ENCODE measurements at regions not wholly inside any gene's neighbourhood (a gene's known extent, or its start where the extent isn't known, plus 50 kb on each side); places are given as distances from the start of the nearest gene placed in this dataset.

- intact Hi-C loops (cut with micrococcal nuclease) = no loop called here
- Histone ChIP-seq H3K27me3 (ENCODE audit: insufficient read depth, low read length) (no peaks in the 10 kb centered on the region), H3K4me3 (replicated peaks in 1 of 2; ENCODE audit: low read depth in 1 of 2, low read length in 2 of 2) (no peak overlapping the region), H3K4me1 (ENCODE audit: control insufficient read depth in 1 of 2, insufficient read depth in 2 of 2, low read length in 2 of 2) (no peaks in the 10 kb centered on the region), H3K79me2 (ENCODE audit: insufficient read depth, low read length) (no peaks in the 10 kb centered on the region), H3K27ac (ENCODE audit: low read depth, low read length) (no peak overlapping the region), H3K4me2 (ENCODE audit: low read length) (no peak overlapping the region), H4K20me1 (ENCODE audit: insufficient read depth) (no peaks in the 10 kb centered on the region), H3K9ac (ENCODE audit: low read length) (no peak overlapping the region), H3K36me3 (ENCODE audit: control insufficient read depth in 1 of 2, insufficient read depth in 2 of 2, low read length in 2 of 2) (no peaks in the 10 kb centered on the region), H2AFZ (ENCODE audit: low read depth, low read length, poor library complexity, severe bottlenecking) (no peak overlapping the region), H3K9me2 (ENCODE audit: insufficient read depth) (no peaks in the 10 kb centered on the region), H3K9me3 (ENCODE audit: control insufficient read depth in 1 of 2, insufficient read depth in 1 of 2, low read depth in 1 of 2, low read length in 2 of 2) (no peaks in the 10 kb centered on the region)
- CTCF ChIA-PET = no interaction called here
- POLR2A ChIA-PET = no interaction called here
- no peak for ATAC-seq
- DNase-seq (ENCODE audit: low read depth, low spot score) = no peak
- BruUV-seq (replicated peaks) = no TSS peak
- no peak for TF ChIP-seq CTCF (IDR thresholded peaks at IDR 0.05 in 2 of 3, conservative IDR thresholded peaks at IDR 0.05 in 1 of 3; ENCODE audit: borderline replicate concordance in 1 of 3, insufficient read depth in 1 of 3, low read depth in 2 of 3, low read length in 2 of 3)
- RAD21 ChIA-PET (ENCODE audit: low non-redundant PET in 1 of 2, low total read pairs in 2 of 2, uncharacterized antibody in 2 of 2, unreplicated experiment in 2 of 2) = no interaction called here
Observed at GRCh38 chr1:222973561-222973960, 158.7 kb downstream of the DISP1 start.

GRCh38 chr1:222974496-222974895 lies 159.7 kb downstream of the DISP1 start:
- H4K20me1 ChIP-seq (ENCODE audit: insufficient read depth) = no peaks in the 10 kb centered on the region
- ATAC-seq (no peak), DNase-seq (ENCODE audit: low read depth, low spot score) (no peak)
- ChIA-PET POLR2A (no interaction called here), RAD21 (ENCODE audit: low non-redundant PET in 1 of 2, low total read pairs in 2 of 2, uncharacterized antibody in 2 of 2, unreplicated experiment in 2 of 2) (no interaction called here), CTCF (no interaction called here)
- H3K27me3 ChIP-seq (ENCODE audit: insufficient read depth, low read length) = no peaks in the 10 kb centered on the region
- intact Hi-C loops (cut with micrococcal nuclease) = no loop called here
- no peaks in the 10 kb centered on the region for H3K9me2 ChIP-seq (ENCODE audit: insufficient read depth)
- H3K79me2 ChIP-seq (ENCODE audit: insufficient read depth, low read length) = no peaks in the 10 kb centered on the region
- H3K36me3 ChIP-seq (ENCODE audit: control insufficient read depth in 1 of 2, insufficient read depth in 2 of 2, low read length in 2 of 2) = no peaks in the 10 kb centered on the region
- no TSS peak for BruUV-seq (replicated peaks)
- H3K9ac ChIP-seq (ENCODE audit: low read length) = no peak overlapping the region
- no peaks in the 10 kb centered on the region for H3K9me3 ChIP-seq (ENCODE audit: control insufficient read depth in 1 of 2, insufficient read depth in 1 of 2, low read depth in 1 of 2, low read length in 2 of 2)
- no peak overlapping the region for H3K4me2 ChIP-seq (ENCODE audit: low read length)
- H3K4me3 ChIP-seq (replicated peaks in 1 of 2; ENCODE audit: low read depth in 1 of 2, low read length in 2 of 2) = no peak overlapping the region
- H3K4me1 ChIP-seq (ENCODE audit: control insufficient read depth in 1 of 2, insufficient read depth in 2 of 2, low read length in 2 of 2) = no peaks in the 10 kb centered on the region
- no peak overlapping the region for H3K27ac ChIP-seq (ENCODE audit: low read depth, low read length)
- no peak overlapping the region for H2AFZ ChIP-seq (ENCODE audit: low read depth, low read length, poor library complexity, severe bottlenecking)
- TF ChIP-seq ZFX (IDR thresholded peaks at IDR 0.05) = no peak
- TF ChIP-seq RAD21 (IDR thresholded peaks at IDR 0.05; ENCODE audit: low read depth) = no peak
- no peak for TF ChIP-seq POLR2AphosphoS5 (IDR thresholded peaks at IDR 0.05; ENCODE audit: low read depth, low read length)
- TF ChIP-seq ZNF274 (IDR thresholded peaks at IDR 0.05; ENCODE audit: low read depth, low read length) = no peak
- no peak for TF ChIP-seq ZBTB33 (IDR thresholded peaks at IDR 0.05; ENCODE audit: extremely low read depth, insufficient replicate concordance, low read length)
- TF ChIP-seq YY1 (IDR thresholded peaks at IDR 0.05; ENCODE audit: extremely low read depth, insufficient replicate concordance, low read depth, low read length) = no peak
- TF ChIP-seq EZH2phosphoT487 (IDR thresholded peaks at IDR 0.05; ENCODE audit: borderline replicate concordance) = no peak
- TF ChIP-seq REST (IDR thresholded peaks at IDR 0.05; ENCODE audit: low read depth) = no peak
- no peak for TF ChIP-seq SIN3A (IDR thresholded peaks at IDR 0.05; ENCODE audit: low read depth)
- TF ChIP-seq EGR1 (IDR thresholded peaks at IDR 0.05; ENCODE audit: low read depth) = no peak
- no peak for TF ChIP-seq ELF1 (IDR thresholded peaks at IDR 0.05; ENCODE audit: borderline replicate concordance, low read depth)
- TF ChIP-seq FOSL1 (IDR thresholded peaks at IDR 0.05; ENCODE audit: low read depth) = no peak
- no peak for TF ChIP-seq ATF3 (IDR thresholded peaks at IDR 0.05)
